ENCODE measurements at regions not wholly inside any gene's neighbourhood (a gene's known extent, or its start where the extent isn't known, plus 50 kb on each side); places are given as distances from the start of the nearest gene placed in this dataset.

- TF ChIP-seq CTCF (IDR thresholded peaks at IDR 0.05) (no peak), POLR2A (IDR thresholded peaks at IDR 0.05) (no peak), EP300 (IDR thresholded peaks at IDR 0.05; ENCODE audit: low read depth) (no peak)
Observed at GRCh38 chr4:121255986-121256750, 92.0 kb upstream of the TNIP3 start.
